ENCODE measurements at regions not wholly inside any gene's neighbourhood (a gene's known extent, or its start where the extent isn't known, plus 50 kb on each side); places are given as distances from the start of the nearest gene placed in this dataset.

DNA sequence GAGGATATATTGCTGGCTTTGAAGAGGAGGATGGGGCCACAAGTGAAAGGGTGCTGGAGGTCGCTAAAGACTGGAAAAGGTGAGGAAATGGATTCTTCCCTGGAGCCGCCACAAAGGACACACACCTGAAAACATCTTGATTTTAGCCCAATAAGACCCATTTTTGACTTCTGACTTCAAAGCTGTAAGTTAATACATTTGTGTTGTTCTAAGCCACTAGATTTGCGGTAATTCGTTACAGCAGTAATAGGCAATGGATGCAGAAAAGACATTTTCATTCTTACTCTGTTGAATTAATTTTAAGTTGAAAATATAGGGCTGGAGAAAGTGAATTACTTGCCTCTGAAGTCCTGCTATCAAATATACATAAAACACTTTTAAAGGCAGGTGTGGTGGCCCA is 117.7 kb upstream of the RAB12 start:
- ChIA-PET POLR2A (no interaction called here), CTCF (interaction anchor here (1.8 kb wide), 1 partner anchor 13 kb away, joined by 5 read pairs; no protein-coding TSS in a partner anchor)
- H3K4me3 Mint-ChIP-seq = no peak overlapping the region
- ATAC-seq = no peak
- peaks cover 4% of the 10 kb centered on the region; the same call in 1 of the 2 replicates for H3K27me3 Mint-ChIP-seq (ENCODE audit: low read depth)
- H3K9me3 Mint-ChIP-seq = peaks cover 16% of the 10 kb centered on the region
- H3K36me3 Mint-ChIP-seq = no peaks in the 10 kb centered on the region
- no peak overlapping the region for H3K27ac Mint-ChIP-seq
- H3K4me1 Mint-ChIP-seq = peaks cover 5% of the 10 kb centered on the region
- no peak for TF ChIP-seq TEAD4 (CRISPR knock-in tag; IDR thresholded peaks at IDR 0.05)
- no peak for TF ChIP-seq FOXK1 (CRISPR knock-in tag; IDR thresholded peaks at IDR 0.05)
- no peak for TF ChIP-seq ZNF532 (CRISPR knock-in tag; IDR thresholded peaks at IDR 0.05; ENCODE audit: borderline replicate concordance)
- TF ChIP-seq TCF7 (CRISPR knock-in tag; IDR thresholded peaks at IDR 0.05; ENCODE audit: low read depth) = no peak
- TF ChIP-seq, protein P1, sequence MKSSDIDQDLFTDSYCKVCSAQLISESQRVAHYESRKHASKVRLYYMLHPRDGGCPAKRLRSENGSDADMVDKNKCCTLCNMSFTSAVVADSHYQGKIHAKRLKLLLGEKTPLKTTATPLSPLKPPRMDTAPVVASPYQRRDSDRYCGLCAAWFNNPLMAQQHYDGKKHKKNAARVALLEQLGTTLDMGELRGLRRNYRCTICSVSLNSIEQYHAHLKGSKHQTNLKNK (CRISPR knock-in tag; IDR thresholded peaks at IDR 0.05) = no peak
- TF ChIP-seq STAT6 (CRISPR knock-in tag; conservative IDR thresholded peaks at IDR 0.05; ENCODE audit: low read depth) = no peak
- no peak for TF ChIP-seq NR2C2 (CRISPR knock-in tag; IDR thresholded peaks at IDR 0.05)
- no peak for DNase-seq (ENCODE audit: low spot score)

DNA sequence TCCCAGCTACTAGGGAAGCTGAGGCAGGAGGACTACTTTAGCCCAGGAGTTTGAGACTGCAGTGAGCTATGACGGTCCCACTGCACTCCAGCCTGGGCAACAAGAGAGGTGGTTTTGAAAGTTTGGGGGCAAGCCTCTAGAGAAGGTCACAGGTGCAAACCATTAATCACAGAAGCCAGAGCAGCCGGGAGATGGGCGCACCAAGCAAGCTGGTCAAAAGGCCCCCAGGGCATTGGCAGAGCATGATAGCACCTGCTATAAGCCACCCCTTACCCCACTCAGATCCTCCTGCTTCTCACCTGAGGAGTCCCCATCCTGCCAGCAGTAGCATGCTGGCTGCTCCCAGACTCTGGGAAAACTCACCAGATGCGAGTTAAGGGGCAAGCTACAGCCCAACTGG is 116.1 kb upstream of the RAB12 start:
- TF ChIP-seq IRF1 (CRISPR knock-in tag; IDR thresholded peaks at IDR 0.05) = no peak
- TF ChIP-seq NFE2L1 (CRISPR knock-in tag; IDR thresholded peaks at IDR 0.05) = no peak
- TF ChIP-seq ZNF423 (CRISPR knock-in tag; IDR thresholded peaks at IDR 0.05) = no peak
- TF ChIP-seq FOXP1 (CRISPR knock-in tag; IDR thresholded peaks at IDR 0.05; ENCODE audit: borderline replicate concordance) = no peak
- POLR2A ChIA-PET = no interaction called here

GRCh38 chr18:8496186-8496585 is 113.1 kb upstream of the RAB12 start:
- peaks cover 15% of the 10 kb centered on the region for H3K9me3 Mint-ChIP-seq
- no peak overlapping the region for H3K4me3 Mint-ChIP-seq
- TF ChIP-seq FOXP1 (CRISPR knock-in tag; IDR thresholded peaks at IDR 0.05; ENCODE audit: borderline replicate concordance) (no peak), IRF1 (CRISPR knock-in tag; IDR thresholded peaks at IDR 0.05) (no peak)
- peaks cover 7% of the 10 kb centered on the region for H3K4me1 Mint-ChIP-seq
- peaks cover 4% of the 10 kb centered on the region; the same call in 1 of the 2 replicates for H3K27me3 Mint-ChIP-seq (ENCODE audit: low read depth)
- ChIA-PET POLR2A (no interaction called here), CTCF (interaction anchor here (1.9 kb wide), 1 partner anchor 18 kb away, joined by 13 read pairs; no protein-coding TSS in a partner anchor)
- ATAC-seq (peak; percentile 85), DNase-seq (ENCODE audit: low spot score) (no peak)
- H3K36me3 Mint-ChIP-seq = 0 out of 2 replicates have a peak, but pooled peaks cover 5% of the 10 kb centered on the region
- no peak overlapping the region for H3K27ac Mint-ChIP-seq

More for the DNA sequence above, 116.1 kb upstream of the RAB12 start:
- peaks cover 19% of the 10 kb centered on the region for H3K9me3 Mint-ChIP-seq
- DNase-seq (ENCODE audit: low spot score) (no peak), ATAC-seq (no peak)
- no peak overlapping the region for H3K4me3 Mint-ChIP-seq
- H3K36me3 Mint-ChIP-seq = 0 out of 2 replicates have a peak, but pooled peaks cover under 1% of the 10 kb centered on the region
- H3K27ac Mint-ChIP-seq = no peak overlapping the region
- peaks cover 4% of the 10 kb centered on the region; the same call in 1 of the 2 replicates for H3K27me3 Mint-ChIP-seq (ENCODE audit: low read depth)
- H3K4me1 Mint-ChIP-seq = peaks cover 5% of the 10 kb centered on the region
- CTCF ChIA-PET = interaction anchor here (1.8 kb wide), 1 partner anchor 14 kb away, joined by 5 read pairs; no protein-coding TSS in a partner anchor
